Liver (tissue), 3 donors: ENCODE measurements at regions not wholly inside any gene's neighbourhood (a gene's known extent, or its start where the extent isn't known, plus 50 kb on each side); places are given as distances from the start of the nearest gene placed in this dataset.
"Not testable (repeated sequence)": the region's sequence is repeated elsewhere in the genome, so short reads cannot be mapped to it uniquely, and the experiment has no call there.

ENCODE experiments used
- GABPA ChIP-seq, 2 donors: IDR thresholded peaks in 1 of 2; conservative IDR thresholded peaks in 1 of 2; 2 replicates each; pipeline ENCODE4 v1.6.1; 2016; ENCODE audit warnings: antibody characterized with exemption in 2 of 2, mild to moderate bottlenecking in 1 of 2, moderate library complexity in 1 of 2
- JUND ChIP-seq, 2 donors: IDR thresholded peaks; 2 replicates each; pipeline ENCODE4 v1.6.1; 2016; ENCODE audit warnings: antibody characterized with exemption in 2 of 2
- TF ChIP-seq, protein P1 (sequence below): fragments of 150-350 bp; IDR thresholded peaks from 2 replicates; pipeline ENCODE4 v1.5.1; 2017; ENCODE audit warnings: improper control_type of control experiment, low read depth, low read length; ENCODE audit not compliant: missing input control
- donor health status: healthy.
- donor health status: healthy.

DNA sequence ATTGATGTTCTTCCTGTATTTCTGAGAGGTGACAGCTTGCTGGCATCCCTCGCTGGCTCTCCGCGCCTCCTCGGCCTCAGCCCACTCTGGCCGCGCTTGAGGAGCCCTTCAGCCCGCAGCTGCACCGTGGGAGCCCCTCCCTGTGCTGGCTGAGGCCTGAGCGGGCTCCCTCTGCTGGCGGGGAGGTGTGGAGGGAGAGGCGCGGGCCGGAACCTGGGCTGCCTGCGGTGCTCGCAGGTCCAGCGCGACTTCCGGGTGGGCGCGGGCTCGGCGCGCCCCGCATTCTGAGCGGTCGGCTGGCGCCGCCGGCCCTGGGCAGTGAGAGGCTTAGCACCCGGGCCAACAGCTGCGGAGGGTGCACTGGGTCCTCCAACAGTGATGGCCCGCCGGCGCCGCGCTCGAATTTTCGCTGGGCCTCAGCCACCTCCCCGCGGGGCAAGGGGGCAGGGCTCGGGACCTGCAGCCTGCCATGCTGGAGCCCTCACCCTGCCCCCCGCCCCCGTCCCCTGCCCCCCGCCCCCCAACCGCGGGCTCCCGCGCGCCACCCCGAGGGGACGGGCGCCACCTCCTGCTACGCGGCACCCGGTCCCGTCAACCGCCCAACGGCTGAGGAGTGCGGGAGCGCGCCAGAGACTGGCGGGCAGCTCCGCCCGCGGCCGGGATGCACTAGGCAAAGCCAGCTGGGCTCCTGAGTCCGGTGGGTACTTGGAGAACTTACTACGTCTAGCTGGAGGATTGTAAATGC lies 1353.4 kb upstream of the CDH18 start:
- not testable (repeated sequence) for TF ChIP-seq JUND (IDR thresholded peaks at IDR 0.05); GABPA (IDR thresholded peaks at IDR 0.05 in 1 of 2, conservative IDR thresholded peaks at IDR 0.05 in 1 of 2)
- TF ChIP-seq, protein P1, sequence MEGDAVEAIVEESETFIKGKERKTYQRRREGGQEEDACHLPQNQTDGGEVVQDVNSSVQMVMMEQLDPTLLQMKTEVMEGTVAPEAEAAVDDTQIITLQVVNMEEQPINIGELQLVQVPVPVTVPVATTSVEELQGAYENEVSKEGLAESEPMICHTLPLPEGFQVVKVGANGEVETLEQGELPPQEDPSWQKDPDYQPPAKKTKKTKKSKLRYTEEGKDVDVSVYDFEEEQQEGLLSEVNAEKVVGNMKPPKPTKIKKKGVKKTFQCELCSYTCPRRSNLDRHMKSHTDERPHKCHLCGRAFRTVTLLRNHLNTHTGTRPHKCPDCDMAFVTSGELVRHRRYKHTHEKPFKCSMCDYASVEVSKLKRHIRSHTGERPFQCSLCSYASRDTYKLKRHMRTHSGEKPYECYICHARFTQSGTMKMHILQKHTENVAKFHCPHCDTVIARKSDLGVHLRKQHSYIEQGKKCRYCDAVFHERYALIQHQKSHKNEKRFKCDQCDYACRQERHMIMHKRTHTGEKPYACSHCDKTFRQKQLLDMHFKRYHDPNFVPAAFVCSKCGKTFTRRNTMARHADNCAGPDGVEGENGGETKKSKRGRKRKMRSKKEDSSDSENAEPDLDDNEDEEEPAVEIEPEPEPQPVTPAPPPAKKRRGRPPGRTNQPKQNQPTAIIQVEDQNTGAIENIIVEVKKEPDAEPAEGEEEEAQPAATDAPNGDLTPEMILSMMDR = not testable (repeated sequence)
